ENCODE measurements at regions not wholly inside any gene's neighbourhood (a gene's known extent, or its start where the extent isn't known, plus 50 kb on each side); places are given as distances from the start of the nearest gene placed in this dataset.
"Not testable (repeated sequence)": the region's sequence is repeated elsewhere in the genome, so short reads cannot be mapped to it uniquely, and the experiment has no call there.

DNA sequence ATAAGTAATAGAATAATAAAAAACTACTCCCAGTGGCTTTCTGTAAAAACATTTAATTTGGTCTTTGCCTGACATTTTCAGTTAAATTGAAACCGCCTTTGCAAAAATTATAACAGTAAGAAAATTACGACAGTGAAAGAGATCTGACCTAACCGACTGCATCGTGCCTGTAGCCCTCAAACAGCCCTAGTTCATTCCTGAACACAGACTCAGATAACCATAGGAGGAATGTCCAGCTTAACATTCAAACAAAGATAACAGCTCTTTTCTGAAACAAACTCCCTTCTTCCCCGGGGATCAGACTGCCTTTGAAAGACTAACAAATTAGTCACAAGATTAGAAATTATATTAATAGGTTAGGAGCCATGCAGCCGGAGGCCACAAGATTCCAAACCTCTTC, 252.5 kb upstream of the USP9Y start:
- not testable (repeated sequence) for DNase-seq (ENCODE audit: low read depth)

DNA sequence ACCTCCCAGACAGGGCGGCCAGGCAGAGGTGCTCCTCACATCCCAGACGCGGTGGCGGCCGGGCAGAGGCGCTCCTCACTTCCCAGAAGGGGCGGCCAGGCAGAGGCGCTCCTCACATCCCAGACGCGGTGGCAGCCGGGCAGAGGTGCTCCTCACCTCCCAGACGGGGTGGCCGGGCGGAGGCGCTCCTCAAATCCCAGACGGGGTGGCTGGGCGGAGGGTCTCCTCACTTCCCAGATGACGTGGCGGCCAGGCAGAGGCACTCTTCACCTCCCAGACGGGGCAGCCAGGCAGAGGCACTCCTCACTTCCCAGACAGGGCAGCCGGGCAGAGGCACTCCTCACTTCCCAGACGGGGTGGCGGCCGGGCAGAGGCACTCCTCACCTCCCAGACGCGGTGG, 247.7 kb upstream of the USP9Y start:
- not testable (repeated sequence) for DNase-seq (ENCODE audit: low read depth)

DNA sequence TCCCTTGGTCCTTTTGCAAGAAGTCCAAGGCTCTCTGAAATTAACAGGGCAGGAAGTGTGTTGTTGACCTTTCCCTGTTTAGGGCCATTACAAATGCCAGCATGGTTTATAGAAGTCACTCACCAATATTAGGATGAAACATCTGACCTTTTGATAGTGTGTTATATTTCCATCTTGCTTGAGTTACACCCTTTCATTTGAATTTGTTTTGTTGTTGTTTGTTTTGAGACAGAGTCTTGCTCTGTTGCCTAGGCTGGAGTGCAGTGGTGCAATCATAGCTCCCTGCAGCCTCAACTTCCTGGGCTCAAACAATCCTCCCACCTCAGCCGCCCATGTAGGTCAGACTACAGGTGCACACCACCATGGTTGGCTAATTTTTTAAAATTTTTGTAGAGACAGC, 241.1 kb upstream of the USP9Y start:
- DNase-seq (ENCODE audit: low read depth) = no peak

DNA sequence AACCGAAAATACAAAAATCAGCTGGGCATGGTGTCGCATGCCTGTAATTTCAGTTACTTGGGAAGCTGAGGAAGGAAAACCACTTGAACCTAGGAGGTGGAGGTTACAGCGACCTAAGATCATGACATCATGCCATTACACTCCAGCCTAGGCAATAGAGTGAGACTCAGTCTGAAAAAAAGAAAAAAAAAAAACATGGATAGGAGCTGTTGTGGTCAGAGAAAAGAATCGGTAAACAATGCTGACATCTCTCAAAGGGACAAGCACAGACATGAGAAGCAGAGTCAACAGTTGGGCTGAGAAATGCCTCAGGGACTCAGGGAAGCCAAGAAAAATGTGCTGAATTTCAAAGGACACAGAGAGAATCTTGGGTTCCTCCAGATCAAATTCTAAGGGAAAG, 236.9 kb upstream of the USP9Y start:
- DNase-seq (ENCODE audit: low read depth) = no peak

DNA sequence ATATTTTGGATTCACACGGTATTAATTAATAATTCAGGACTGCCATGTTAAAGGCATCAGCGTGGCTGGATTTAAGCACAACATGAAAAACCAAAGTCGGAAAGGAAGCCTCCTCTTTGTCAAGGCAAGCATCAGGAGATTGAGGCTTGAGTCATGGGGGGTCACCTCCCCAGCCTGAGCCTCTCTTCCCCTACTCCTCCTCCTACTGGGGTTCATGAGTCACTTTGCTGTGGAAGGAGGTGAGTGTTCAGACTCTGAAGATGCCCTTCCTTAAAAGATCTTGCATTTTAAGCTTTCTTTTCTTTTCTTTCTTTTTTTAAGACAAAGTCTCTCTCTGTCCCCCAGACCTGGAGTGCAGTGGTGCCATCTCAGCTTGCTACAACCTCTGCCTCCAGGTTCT, 235.3 kb upstream of the USP9Y start:
- no peak for DNase-seq (ENCODE audit: low read depth)

DNA sequence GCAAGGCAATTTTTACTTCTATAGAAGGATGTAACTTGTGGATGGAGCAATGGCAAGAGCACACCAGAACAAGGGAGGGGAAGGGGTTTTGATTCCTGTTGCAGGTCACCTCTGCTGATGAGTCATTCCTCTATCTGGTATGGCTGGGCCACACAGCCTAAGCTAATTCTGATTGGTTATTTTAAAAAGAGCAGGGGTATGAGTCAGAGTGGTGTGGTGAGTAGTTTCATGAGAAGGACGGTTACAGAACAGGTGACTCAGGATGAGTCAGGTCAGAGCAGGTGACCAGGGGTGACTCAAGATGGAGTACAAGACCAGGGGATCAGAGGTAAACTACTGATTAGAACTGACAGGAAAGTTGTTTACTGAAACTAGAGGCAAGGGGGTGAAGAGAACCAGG, 231.9 kb upstream of the USP9Y start:
- DNase-seq (ENCODE audit: low read depth) = no peak

DNA sequence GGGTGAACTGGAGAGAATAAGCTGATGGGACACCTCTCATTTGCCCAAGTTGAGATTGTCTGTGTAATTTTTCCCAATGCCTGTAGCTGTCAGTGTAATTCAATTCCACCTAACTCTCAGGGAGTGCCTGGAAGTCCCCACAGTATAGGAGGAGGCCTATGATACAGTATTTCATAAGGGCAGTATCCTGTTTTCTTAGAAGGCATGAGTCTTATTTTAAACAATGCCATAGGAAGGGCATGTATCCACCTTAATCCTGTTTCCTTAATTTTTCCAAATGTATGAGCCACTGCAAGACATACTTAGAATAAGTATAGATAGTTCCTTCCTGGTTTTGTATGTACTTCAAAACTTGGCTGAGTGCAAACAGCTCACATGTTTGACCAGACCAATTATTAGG, 226.6 kb upstream of the USP9Y start:
- no peak for DNase-seq (ENCODE audit: low read depth)

DNA sequence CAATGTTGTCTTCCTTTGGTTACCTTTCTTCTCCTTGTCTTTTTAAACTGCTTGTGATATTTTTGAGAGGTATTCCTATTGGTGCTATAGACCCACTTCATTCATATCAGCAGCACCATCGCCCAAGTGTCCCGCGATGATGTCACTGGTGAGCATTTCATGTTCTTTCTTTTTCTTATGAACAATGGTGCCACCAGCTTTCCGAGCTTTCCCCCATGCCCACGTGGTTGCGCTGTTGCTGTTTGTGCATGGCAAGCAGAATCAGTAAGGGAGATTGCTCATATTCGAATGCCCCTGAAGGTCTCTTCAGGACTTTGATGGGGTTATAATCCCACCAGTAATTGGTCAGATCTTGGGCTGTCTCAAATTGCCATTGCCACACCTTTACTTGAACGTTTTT, 221.6 kb upstream of the USP9Y start:
- DNase-seq (ENCODE audit: low read depth) = peak; percentile 5

DNA sequence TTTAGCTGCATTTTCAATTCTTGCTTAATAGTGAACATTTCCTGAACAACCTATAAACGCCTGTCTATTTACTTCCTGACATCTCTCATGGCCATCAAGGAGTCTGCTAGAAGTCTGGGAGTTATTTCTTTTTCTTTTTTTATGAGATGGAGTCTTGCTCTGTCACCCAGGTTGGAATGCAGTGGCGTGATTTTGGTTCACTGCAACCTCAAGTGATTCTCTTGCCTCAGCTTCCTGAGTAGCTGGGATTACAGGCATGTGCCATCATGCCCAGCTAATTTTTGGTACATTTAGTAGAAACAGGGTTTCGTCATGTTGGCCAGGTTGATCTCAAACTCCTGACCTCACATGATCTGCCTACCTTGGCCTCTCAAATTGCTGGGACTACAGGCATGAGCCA, 217.6 kb upstream of the USP9Y start:
- DNase-seq (ENCODE audit: low read depth) = peak; percentile 0

DNA sequence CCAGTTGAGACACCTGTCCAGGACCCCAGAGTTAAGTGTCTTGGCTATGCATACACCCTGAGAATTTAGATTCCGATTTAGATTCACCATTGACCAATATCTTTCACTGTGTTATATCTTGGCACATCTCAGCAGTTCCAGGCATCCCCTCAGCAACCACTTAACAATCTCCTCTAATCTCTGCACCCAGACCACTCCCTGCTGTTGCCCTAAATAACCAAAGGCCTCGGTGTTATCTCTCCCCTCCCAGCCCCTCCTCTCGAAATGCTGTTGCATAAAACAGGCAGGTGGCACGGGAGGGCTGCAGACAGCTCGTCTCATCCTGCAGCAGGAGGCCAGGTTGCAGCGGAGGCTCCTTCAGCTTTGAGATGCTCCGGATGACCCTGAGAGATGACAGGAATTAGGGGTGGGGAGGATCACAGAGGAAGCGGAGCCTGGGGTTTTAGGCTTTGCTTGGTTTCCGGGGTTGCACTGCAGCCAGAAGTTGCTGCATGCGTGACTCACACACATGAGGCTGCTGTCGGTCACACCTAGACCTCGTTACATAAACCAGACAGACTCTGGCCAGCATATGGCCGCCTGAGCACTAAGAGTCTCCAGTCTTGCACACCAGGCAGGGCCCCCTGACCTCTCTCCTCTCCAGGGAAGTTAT, 210.3 kb upstream of the USP9Y start:
- peak; percentile 7 for DNase-seq (ENCODE audit: low read depth)

DNA sequence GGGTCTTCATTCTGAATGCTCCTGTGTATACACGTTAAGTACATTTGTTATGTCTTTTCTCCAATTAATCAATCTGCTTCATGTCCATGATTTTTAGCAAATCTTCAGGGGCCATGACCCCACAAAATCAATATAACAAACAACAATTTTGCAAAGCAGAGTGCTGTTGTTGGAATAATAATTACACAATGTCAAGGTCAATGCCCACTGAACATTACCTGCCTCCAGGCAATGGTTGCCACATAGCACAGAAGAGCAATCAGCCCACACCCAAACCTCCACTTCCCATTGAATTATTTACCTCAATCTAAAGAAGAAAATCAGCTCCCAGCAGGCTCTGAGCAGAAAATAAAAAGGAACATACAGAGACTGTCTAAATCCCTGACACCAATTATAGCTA, 208.8 kb upstream of the USP9Y start:
- no peak for DNase-seq (ENCODE audit: low read depth)

DNA sequence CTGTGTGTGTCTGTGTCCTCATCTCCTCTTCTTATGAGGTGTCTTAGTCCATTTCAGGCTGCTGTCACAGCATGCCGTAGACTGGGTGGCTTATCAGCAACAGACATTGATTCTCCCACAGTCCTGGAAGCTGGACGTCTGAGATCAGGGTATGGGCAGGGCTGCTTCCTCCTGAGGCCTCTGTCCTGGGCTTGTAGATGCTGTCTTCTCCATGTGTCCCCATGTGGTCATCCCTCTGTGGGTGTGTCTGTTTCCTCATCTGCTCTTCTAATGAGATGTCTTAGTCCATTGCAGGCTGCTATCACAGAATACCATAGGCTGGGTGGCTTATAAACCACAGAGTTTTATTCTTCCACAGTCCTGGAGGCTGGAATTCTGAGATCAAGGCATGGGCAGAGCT, 205.0 kb upstream of the USP9Y start:
- DNase-seq (ENCODE audit: low read depth) = no peak

DNA sequence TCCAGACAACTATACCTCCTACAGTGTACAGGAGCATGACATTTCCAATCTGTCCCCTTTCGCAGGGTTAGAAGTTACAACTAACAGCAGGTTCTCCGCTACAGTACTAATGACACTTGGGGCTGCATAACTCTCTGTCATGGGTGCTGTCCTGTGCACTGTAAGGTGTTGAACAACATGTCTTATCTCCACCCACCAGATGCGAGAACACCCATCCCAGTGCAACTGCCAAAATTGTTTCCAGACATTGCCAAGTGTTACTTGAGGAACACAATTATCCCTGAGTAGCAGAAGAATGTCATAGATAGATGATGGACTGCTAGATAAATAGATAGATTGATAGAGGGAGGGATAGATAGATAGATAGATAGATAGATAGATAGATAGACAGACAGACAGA, 200.9 kb upstream of the USP9Y start:
- DNase-seq (ENCODE audit: low read depth) = no peak

DNA sequence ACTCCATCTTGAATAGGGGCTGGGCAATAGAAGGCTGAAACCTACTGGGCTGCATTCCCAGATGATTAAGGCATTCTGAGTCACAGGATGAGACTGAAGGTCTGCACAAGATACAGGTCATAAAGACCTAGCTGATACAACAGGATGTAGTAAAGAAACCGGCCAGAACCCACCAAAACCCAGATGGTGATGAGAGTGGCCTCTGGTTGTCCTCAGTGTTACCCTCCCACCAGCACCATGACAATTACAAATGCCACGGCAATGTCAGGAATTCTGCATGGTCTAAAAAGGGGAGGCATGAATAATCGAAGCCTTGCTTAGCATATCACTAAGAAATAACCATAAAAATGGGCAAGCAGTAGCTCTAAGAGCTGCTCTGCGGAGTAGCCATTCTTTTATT, 197.0 kb upstream of the USP9Y start:
- peak; percentile 18 for DNase-seq (ENCODE audit: low read depth)

DNA sequence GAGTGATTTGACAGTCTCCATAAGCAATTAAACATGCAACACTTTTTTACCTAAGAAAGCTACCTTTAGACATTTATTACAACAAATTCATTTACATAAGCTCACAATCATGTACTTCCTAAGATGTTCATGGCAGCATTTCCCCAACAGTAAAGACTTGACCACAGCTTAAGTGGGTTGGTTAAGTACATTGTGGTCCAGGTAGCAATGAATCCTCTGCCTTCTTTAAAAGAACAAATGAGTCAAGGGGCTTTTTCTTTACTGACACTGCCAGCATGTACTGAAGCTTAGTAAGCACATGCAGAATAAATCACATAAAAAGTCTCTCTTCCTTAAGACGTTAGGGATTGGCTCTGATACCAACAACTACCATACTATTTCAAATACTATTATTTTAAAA, 183.7 kb upstream of the USP9Y start:
- DNase-seq (ENCODE audit: low read depth) = no peak

DNA sequence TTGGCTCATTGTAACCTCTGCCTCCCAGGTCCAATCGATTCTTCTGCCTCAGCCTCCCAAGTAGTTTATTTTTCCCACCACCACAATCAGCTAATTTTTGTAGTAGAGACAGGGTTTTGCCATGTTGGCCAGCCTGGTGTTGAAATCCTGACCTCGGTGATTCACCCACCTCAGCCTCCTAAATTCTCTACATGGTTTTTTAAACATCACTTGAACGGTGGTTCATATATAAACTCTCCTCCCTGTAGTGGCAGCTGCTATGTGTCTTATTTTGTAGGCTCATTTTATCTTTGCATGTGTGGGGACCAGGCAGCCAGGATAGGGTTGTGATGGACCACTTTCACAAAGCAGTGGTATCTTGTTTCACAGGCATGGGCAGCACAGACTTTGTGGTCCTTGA, 175.8 kb upstream of the USP9Y start:
- DNase-seq (ENCODE audit: low read depth) = no peak

DNA sequence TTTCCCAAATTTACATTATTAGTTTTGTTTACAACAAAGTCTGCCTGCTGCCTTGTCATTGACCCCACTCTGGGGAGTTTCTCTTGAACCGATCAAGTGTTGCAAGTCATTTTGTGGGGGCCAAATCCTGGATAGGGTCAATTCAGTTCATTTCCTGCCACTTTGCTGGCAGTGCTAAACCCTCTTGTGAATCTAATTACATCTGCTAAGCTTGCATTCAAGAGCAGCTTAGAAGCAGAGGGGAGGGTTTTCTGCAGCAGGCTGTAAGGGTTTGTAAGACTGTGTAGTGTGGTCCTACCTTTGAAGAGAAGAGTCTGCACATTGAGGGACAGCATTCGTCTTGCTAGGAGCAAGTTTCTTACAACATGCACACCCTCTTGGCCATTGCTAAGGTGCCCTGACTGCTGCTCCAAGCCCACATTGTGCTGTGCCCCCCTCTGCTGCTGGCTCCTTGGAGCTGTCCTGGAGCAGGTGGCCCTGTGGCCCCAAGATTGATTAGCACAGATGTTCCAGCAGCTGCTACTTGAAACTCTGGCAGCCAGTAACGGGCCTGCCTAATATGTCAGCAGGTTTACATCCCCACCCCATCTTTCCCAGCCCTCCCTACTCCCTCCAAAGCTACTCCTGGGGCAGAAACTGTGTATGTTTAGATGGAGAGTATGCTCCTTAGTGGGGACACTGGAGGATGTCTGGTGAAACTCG, 174.5 kb upstream of the USP9Y start:
- DNase-seq (ENCODE audit: low read depth) = no peak

DNA sequence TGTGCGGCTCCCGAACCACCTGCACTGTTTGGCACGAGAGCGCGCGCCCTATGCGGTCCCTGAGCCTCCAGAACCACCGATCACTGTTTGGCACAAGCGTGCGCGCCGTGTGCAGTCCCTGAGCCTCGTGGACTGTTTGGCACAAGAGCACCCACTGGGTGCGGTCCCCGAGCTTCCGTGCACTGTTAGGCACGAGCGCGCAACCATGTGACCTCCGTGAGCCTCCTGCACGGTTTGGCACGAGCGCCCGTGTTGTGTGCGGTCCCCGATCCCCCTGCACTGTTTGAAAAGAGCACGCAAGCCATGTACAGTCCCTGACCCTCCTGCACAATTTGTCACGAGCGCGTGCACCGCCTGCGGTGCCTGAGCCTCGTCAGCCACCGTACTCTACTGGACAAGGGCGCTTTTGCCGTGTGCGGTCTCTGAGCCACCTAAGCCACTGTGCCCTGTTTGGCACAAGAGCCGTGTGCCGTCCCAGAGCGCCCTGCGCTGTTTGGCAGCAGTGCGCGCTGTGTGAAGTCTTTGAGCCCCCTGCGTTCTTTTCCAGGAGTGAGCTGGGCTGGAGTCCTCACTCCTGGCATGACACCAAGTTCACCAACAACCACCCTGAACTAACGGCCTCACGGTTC, 163.7 kb upstream of the USP9Y start:
- DNase-seq (ENCODE audit: low read depth) = no peak

DNA sequence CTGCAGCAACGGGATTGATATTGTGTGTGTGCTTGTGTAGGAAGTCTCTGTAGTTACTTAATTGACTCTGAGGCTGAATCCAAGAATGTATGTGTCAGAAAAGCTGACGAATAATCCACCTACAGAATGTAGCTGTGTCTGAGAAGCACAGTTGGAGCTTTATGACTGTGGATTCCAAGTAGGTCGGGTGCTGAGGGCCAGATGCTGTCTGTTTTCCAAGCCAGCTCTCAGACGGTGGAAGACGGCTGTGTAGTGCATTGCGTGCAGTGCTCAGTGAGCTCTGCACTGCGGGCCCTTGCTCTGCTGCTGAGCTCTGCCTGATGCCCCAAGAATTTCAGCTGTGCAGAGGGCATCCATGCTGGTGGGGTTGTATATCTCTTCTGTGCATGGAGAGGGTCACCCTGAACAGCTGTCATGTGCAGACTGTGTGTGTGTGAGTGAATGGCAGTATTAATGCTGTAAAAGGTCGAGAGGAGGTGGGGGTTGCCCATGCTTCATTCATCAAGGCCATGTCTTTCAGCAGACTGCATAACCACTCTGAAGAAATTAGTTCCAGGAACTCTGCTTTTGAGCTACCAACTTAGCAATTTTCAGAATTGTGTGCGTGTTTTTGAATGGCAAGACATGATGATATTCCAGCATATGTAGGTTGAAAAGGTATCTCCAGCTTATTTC, 154.1 kb upstream of the USP9Y start:
- no peak for DNase-seq (ENCODE audit: low read depth)

DNA sequence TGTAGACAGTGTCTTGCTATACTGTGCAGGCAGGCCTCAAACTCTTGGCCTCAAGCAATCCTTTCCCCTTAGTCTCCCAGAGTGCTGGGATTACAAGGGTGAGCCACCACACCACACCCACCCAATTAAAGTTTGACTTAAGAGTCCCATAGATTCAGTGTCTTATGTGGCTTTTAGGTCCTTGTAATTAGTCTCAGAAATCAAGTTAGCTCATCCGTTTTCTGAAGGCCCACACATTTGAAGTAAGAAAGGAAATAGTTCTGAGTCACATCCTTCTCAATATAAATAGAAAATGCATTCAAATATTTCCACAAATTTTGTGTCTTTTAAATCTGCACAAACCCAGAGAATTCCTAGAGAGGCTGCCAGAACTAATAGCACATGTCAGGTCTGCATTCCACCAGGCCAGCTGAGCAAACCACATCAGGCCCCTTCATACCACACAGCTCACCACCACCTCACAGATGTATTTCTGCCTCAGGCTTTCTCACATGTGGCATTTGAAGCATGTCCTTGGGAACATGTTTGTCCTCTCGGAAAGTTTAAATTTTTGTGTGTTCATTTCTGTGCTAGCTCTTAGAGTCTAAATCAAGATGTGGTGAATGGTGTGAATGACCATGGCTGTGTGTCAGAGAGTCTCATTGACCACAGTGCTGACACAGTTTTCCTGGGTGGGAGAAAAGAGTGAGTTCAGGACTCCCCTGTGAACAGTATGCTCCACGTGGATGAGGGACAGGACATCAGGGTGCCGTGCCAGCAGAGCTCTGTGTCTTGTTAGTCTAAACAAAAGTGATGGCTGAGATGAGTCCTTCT, 148.4 kb upstream of the USP9Y start:
- DNase-seq (ENCODE audit: low read depth) = peak; percentile 47

DNA sequence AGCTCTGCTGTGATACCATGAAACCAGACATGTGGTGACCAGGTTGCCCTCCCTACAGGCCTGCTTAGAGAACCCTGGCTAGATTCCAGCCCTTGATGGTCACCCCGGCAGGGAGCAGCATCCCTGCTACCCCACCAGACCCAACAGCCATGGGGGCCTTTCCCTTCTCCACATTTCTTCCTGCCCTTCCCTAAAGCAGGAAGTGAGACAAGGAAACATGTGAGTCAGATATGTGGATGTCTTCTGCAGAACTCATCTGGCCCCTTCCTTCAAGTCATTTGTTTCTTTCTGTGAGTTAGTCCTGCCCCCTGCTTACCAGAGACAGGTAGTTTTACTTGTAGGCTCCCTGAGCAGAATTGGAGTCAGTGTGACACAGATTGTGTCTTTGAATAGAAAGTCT, 147.1 kb upstream of the USP9Y start:
- peak; percentile 3 for DNase-seq (ENCODE audit: low read depth)

DNA sequence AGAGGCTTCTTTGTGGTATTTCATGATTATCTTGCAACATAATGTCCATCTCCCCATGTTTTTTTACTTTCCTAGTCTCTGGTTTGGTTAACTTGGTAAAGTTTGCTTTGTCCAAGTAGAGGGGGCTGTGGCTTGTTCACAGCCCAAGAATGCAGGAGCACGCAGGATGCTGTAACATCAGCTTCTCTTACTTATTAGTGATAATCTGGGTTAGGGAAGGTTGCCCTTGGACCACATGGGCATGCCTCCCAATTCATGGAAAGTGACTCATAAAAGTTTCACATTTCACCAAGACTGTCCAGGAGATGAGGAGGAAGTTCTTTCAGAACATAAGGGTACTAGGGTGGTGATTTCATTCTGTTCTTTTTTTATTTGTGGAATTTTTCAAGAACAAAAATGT, 146.0 kb upstream of the USP9Y start:
- peak; percentile 40 for DNase-seq (ENCODE audit: low read depth)

Measured in M059J (cell line).